ENCODE measurements at regions not wholly inside any gene's neighbourhood (a gene's known extent, or its start where the extent isn't known, plus 50 kb on each side); places are given as distances from the start of the nearest gene placed in this dataset.
A peak's percentile ranks its signal among the peaks of the same experiment; 100 is the strongest.
"Not testable (repeated sequence)": the region's sequence is repeated elsewhere in the genome, so short reads cannot be mapped to it uniquely, and the experiment has no call there.

- not testable (repeated sequence) for BruUV-seq (replicated peaks)
- TF ChIP-seq RAD51 (IDR thresholded peaks at IDR 0.05; ENCODE audit: borderline replicate concordance, low read depth) (peak; percentile 22; the same call in 1 of the 2 replicates), TFE3 (CRISPR knock-in tag; IDR thresholded peaks at IDR 0.05) (peak; percentile 72)
Observed at GRCh38 chr9:85160944-85161343, 491.4 kb downstream of the NTRK2 start.

GRCh38 chr9:85158512-85158911, 489.0 kb downstream of the NTRK2 start:
- Histone ChIP-seq H3K27ac (ENCODE audit: extremely low read depth, low read depth, low read length) (no peak overlapping the region), H3K9ac (ENCODE audit: insufficient read depth in 1 of 2, low read depth in 2 of 2, low read length in 2 of 2) (no peak overlapping the region), H3K4me3 (no peak overlapping the region), H3K79me2 (ENCODE audit: control insufficient read depth, insufficient read depth, low read length) (no peaks in the 10 kb centered on the region), H3K27me3 (ENCODE audit: control insufficient read depth in 2 of 2, insufficient read depth in 2 of 2, low read length in 2 of 2) (no peaks in the 10 kb centered on the region), H3K9me3 (replicated peaks; ENCODE audit: control insufficient read depth, insufficient read depth, low read depth, low read length) (no peaks in the 10 kb centered on the region), H3K4me2 (ENCODE audit: insufficient read depth, low read length) (no peak overlapping the region), H2AFZ (ENCODE audit: low read depth, low read length) (no peak overlapping the region), H3K4me1 (replicated peaks in 1 of 2; ENCODE audit: control insufficient read depth in 2 of 2, insufficient read depth in 2 of 2, low read length in 2 of 2) (no peaks in the 10 kb centered on the region), H4K20me1 (replicated peaks; ENCODE audit: control insufficient read depth, insufficient read depth, low read length) (no peaks in the 10 kb centered on the region), H3K36me3 (ENCODE audit: control insufficient read depth, insufficient read depth, low read length) (no peaks in the 10 kb centered on the region), H3K9me1 (ENCODE audit: control insufficient read depth, insufficient read depth, low read length) (no peaks in the 10 kb centered on the region)
- ChIA-PET CTCF (ENCODE audit: low intra/inter-chr PET ratio) (no interaction called here), POLR2A (no interaction called here)
- in situ Hi-C loops (cut with MboI): no loop called here
- TF ChIP-seq KDM4B (IDR thresholded peaks at IDR 0.05; ENCODE audit: borderline replicate concordance in 2 of 2, low read depth in 1 of 2) (no peak), ZBED1 (IDR thresholded peaks at IDR 0.05) (no peak), CREB1 (IDR thresholded peaks at IDR 0.05) (no peak), CREB1 (CRISPR knock-in tag; IDR thresholded peaks at IDR 0.05) (no peak), RBM25 (IDR thresholded peaks at IDR 0.05; ENCODE audit: low read depth, low read length, severe bottlenecking) (no peak), NEUROD1 (IDR thresholded peaks at IDR 0.05; ENCODE audit: borderline replicate concordance, low read depth, low read length, partially characterized antibody) (no peak), CC2D1A (IDR thresholded peaks at IDR 0.05) (no peak)
- no peak for FAIRE-seq
- no peak for ATAC-seq
- intact Hi-C loops (cut with micrococcal nuclease): no loop called here
- no TSS peak for BruUV-seq (replicated peaks)
- DNase-seq (ENCODE audit: extremely low read depth in 1 of 4, low spot score in 3 of 4): no peak

More at GRCh38 chr9:85160944-85161343, 491.4 kb downstream of the NTRK2 start:
- H3K27me3 ChIP-seq (ENCODE audit: control insufficient read depth in 2 of 2, insufficient read depth in 2 of 2, low read length in 2 of 2); CTCF ChIA-PET (ENCODE audit: low intra/inter-chr PET ratio); H3K4me3 ChIP-seq; intact Hi-C loops (cut with micrococcal nuclease); ATAC-seq; H3K79me2 ChIP-seq (ENCODE audit: control insufficient read depth, insufficient read depth, low read length); H3K9me1 ChIP-seq (ENCODE audit: control insufficient read depth, insufficient read depth, low read length); H2AFZ ChIP-seq (ENCODE audit: low read depth, low read length); DNase-seq (ENCODE audit: extremely low read depth in 1 of 4, low spot score in 3 of 4); FAIRE-seq; in situ Hi-C loops (cut with MboI); H3K4me1 ChIP-seq (replicated peaks in 1 of 2; ENCODE audit: control insufficient read depth in 2 of 2, insufficient read depth in 2 of 2, low read length in 2 of 2); H3K9ac ChIP-seq (ENCODE audit: insufficient read depth in 1 of 2, low read depth in 2 of 2, low read length in 2 of 2); H3K36me3 ChIP-seq (ENCODE audit: control insufficient read depth, insufficient read depth, low read length); H3K4me2 ChIP-seq (ENCODE audit: insufficient read depth, low read length); H3K27ac ChIP-seq (ENCODE audit: extremely low read depth, low read depth, low read length); H3K9me3 ChIP-seq (replicated peaks; ENCODE audit: control insufficient read depth, insufficient read depth, low read depth, low read length); H4K20me1 ChIP-seq (replicated peaks; ENCODE audit: control insufficient read depth, insufficient read depth, low read length); POLR2A ChIA-PET: not testable (repeated sequence)
- no CpG with 5 or more reads among the region's 4 CpGs for WGBS (ENCODE audit: insufficient coverage, low coverage, missing lambda C conversion rate)
